Osteoblast (primary cell): ENCODE measurements at regions not wholly inside any gene's neighbourhood (a gene's known extent, or its start where the extent isn't known, plus 50 kb on each side); places are given as distances from the start of the nearest gene placed in this dataset.

Experiments used
- DNase-seq: peaks from one replicate; pipeline ENCODE4 v3.0.0; 2011; ENCODE audit warnings: low spot score, mixed read lengths; ENCODE audit not compliant: insufficient read length; ENCODE audit errors: missing footprints
- H2AFZ ChIP-seq: 2 replicates; pipeline ENCODE4 v1.6.0; 2011; ENCODE audit warnings: mild to moderate bottlenecking, low read length
- H3K27ac ChIP-seq: 2 replicates; pipeline ENCODE4 v1.5.1; 2011; ENCODE audit warnings: mild to moderate bottlenecking, low read depth, low read length, moderate library complexity
- H3K27me3 ChIP-seq: 2 replicates; pipeline ENCODE4 v1.6.0; 2012; ENCODE audit warnings: mild to moderate bottlenecking, control low read depth, inconsistent platforms, low read length, moderate library complexity; ENCODE audit not compliant: insufficient read depth
- H3K36me3 ChIP-seq: 2 replicates; pipeline ENCODE4 v1.5.1; 2011; ENCODE audit warnings: mild to moderate bottlenecking, low read length, control low read depth, moderate library complexity; ENCODE audit not compliant: insufficient read depth
- H3K4me1 ChIP-seq: 2 replicates; pipeline ENCODE4 v1.5.1; 2011; ENCODE audit warnings: mild to moderate bottlenecking, low read length, control low read depth, moderate library complexity; ENCODE audit not compliant: insufficient read depth
- H3K4me2 ChIP-seq: 2 replicates; pipeline ENCODE4 v1.6.0; 2011; ENCODE audit warnings: mild to moderate bottlenecking, low read length; ENCODE audit not compliant: insufficient read depth
- H3K4me3 ChIP-seq: fragments of 200-600 bp; sonication (generic); 3 replicates; pipeline ENCODE4 v1.5.1; 2012; ENCODE audit warnings: mild to moderate bottlenecking, low read length, inconsistent platforms; ENCODE audit not compliant: insufficient read depth
- H3K79me2 ChIP-seq: 2 replicates; pipeline ENCODE4 v1.6.0; 2012; ENCODE audit warnings: mild to moderate bottlenecking, low read length, control low read depth, inconsistent platforms; ENCODE audit not compliant: insufficient read depth
- H3K9me3 ChIP-seq: 2 replicates; pipeline ENCODE4 v1.5.1; 2011; ENCODE audit warnings: low read depth, low read length, control low read depth
- H4K20me1 ChIP-seq: 2 replicates; pipeline ENCODE4 v1.6.0; 2012; ENCODE audit warnings: mild to moderate bottlenecking, low read length, control low read depth; ENCODE audit not compliant: insufficient read depth
- TF ChIP-seq, protein P1 (sequence below): IDR thresholded peaks from 2 replicates; pipeline ENCODE4 v1.5.1; 2011; ENCODE audit warnings: mild to moderate bottlenecking, low read depth, low read length, moderate library complexity; ENCODE audit errors: extremely low read depth

- H2AFZ ChIP-seq, result no peak overlapping the region
- H3K4me3 ChIP-seq, result no peak overlapping the region
- H3K27ac ChIP-seq, result no peak overlapping the region
- no peaks in the 10 kb centered on the region for H3K79me2 ChIP-seq
- H3K36me3 ChIP-seq, result no peaks in the 10 kb centered on the region
- TF ChIP-seq, protein P1, sequence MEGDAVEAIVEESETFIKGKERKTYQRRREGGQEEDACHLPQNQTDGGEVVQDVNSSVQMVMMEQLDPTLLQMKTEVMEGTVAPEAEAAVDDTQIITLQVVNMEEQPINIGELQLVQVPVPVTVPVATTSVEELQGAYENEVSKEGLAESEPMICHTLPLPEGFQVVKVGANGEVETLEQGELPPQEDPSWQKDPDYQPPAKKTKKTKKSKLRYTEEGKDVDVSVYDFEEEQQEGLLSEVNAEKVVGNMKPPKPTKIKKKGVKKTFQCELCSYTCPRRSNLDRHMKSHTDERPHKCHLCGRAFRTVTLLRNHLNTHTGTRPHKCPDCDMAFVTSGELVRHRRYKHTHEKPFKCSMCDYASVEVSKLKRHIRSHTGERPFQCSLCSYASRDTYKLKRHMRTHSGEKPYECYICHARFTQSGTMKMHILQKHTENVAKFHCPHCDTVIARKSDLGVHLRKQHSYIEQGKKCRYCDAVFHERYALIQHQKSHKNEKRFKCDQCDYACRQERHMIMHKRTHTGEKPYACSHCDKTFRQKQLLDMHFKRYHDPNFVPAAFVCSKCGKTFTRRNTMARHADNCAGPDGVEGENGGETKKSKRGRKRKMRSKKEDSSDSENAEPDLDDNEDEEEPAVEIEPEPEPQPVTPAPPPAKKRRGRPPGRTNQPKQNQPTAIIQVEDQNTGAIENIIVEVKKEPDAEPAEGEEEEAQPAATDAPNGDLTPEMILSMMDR, result no peak
- no peak for DNase-seq
- H3K9me3 ChIP-seq, result no peaks in the 10 kb centered on the region
- no peaks in the 10 kb centered on the region for H4K20me1 ChIP-seq
- no peaks in the 10 kb centered on the region for H3K4me1 ChIP-seq
- no peaks in the 10 kb centered on the region for H3K27me3 ChIP-seq
- no peak overlapping the region for H3K4me2 ChIP-seq
Measured at GRCh38 chr10:65762311-65762710, 1163.5 kb upstream of the LRRTM3 start.

DNA sequence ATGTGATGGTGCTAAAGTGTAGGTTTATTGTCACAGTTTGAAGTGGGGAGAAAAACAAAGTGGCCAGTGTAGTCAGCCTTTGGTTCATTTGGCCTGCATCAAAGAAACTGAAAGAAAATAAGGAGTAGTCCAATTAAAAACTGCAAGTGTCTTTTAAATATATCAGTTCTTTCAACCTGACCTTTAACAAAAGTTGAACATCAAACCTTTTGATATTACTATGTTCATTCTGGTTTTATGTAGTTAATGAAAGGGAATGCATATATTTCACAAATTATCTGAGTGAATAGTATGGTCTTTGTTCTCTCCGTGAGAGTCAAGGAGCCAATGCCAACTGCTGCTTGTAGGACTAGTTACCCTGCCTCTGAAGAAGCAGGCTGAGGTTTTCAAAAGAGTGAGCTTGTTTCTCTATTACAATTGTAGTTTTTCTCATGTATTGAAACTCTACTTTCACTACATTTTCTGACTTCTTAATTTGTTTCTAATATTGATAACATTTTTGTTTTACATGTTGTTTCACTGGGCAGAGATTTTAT is 1160.8 kb upstream of the LRRTM3 start:
- Histone ChIP-seq H3K4me2 (no peak overlapping the region), H3K4me3 (no peak overlapping the region), H3K27ac (no peak overlapping the region), H3K4me1 (no peaks in the 10 kb centered on the region), H3K79me2 (no peaks in the 10 kb centered on the region), H3K9me3 (no peaks in the 10 kb centered on the region), H3K36me3 (no peaks in the 10 kb centered on the region), H3K27me3 (no peaks in the 10 kb centered on the region), H4K20me1 (no peaks in the 10 kb centered on the region), H2AFZ (no peak overlapping the region)
- TF ChIP-seq, protein P1, result no peak
- no peak for DNase-seq

DNA sequence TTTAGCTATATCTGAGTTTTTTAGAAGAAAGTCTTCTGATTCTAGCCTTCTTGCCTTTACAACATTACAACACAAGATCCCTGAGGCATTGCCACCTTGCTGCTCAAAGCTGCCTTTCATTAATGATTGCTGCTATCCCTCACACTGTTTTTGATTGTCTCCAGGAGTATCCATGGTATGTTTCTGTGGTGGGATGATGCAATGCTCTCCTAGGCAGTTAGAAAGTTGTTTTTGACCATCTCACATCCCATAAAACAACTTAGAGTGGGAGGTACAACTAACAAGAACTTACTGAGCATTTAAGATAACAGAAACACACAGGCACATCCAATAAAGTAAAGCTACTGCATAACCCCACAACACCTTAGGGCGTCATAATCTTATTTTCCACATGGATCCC is 1156.0 kb upstream of the LRRTM3 start:
- H2AFZ ChIP-seq, result no peak overlapping the region
- no peak for DNase-seq
- no peaks in the 10 kb centered on the region for H3K4me1 ChIP-seq

GRCh38 chr10:65778753-65779152 is 1147.1 kb upstream of the LRRTM3 start:
- H3K9me3 ChIP-seq, result no peaks in the 10 kb centered on the region
- H3K36me3 ChIP-seq, result no peaks in the 10 kb centered on the region
- H4K20me1 ChIP-seq, result no peaks in the 10 kb centered on the region
- no peak overlapping the region for H3K4me3 ChIP-seq
- H2AFZ ChIP-seq, result no peak overlapping the region
- no peaks in the 10 kb centered on the region for H3K27me3 ChIP-seq
- H3K27ac ChIP-seq, result no peak overlapping the region
- H3K79me2 ChIP-seq, result no peaks in the 10 kb centered on the region
- DNase-seq, result no peak
- no peak overlapping the region for H3K4me2 ChIP-seq
- TF ChIP-seq, protein P1, result no peak
- no peaks in the 10 kb centered on the region for H3K4me1 ChIP-seq

More for the DNA sequence above, 1156.0 kb upstream of the LRRTM3 start:
- no peak overlapping the region for H3K4me3 ChIP-seq
- no peak overlapping the region for H3K4me2 ChIP-seq
- TF ChIP-seq, protein P1, result no peak
- no peaks in the 10 kb centered on the region for H3K36me3 ChIP-seq
- no peaks in the 10 kb centered on the region for H3K9me3 ChIP-seq
- H3K27me3 ChIP-seq, result no peaks in the 10 kb centered on the region
- no peak overlapping the region for H3K27ac ChIP-seq
- H3K79me2 ChIP-seq, result no peaks in the 10 kb centered on the region
- no peaks in the 10 kb centered on the region for H4K20me1 ChIP-seq
